Middle frontal gyrus (tissue), 1 donor: ENCODE measurements at regions not wholly inside any gene's neighbourhood (a gene's known extent, or its start where the extent isn't known, plus 50 kb on each side); places are given as distances from the start of the nearest gene placed in this dataset.
A peak's percentile ranks its signal among the peaks of the same experiment; 100 is the strongest.

ENCODE experiments used
- DNase-seq: peaks from one replicate; pipeline ENCODE4 v3.0.0-alpha.2; 2015; ENCODE audit warnings: low spot score; ENCODE audit errors: extremely low spot score

DNA sequence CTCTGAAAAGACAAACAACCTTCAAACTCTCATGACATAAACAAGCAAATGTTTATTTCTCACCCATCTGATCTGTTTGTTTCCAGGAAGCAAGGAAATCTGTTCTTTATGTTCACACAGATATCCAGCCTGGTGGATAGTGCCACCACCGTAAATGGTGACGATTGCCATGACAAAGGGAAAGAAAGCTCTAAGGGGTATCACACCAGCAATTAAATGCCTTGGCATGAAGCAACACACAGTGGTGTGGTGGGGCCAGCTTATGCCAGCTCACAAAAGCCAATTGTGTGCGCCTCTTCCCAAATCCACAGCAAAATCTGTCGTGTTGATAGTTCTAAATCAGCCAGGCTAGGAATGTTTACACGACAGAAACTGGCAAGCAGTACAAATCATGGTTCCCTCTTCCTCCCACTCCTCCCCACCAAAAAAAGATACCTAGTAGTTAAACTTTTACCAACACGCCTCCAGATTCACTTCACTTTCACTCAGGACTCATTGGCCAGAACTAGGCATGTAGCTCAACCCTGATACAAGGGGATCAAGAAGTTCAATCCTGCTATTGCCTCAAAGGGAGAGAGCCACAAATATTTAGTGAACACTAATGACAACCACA lies 189.2 kb upstream of the SLCO3A1 start:
- DNase-seq = peak; percentile 9

DNA sequence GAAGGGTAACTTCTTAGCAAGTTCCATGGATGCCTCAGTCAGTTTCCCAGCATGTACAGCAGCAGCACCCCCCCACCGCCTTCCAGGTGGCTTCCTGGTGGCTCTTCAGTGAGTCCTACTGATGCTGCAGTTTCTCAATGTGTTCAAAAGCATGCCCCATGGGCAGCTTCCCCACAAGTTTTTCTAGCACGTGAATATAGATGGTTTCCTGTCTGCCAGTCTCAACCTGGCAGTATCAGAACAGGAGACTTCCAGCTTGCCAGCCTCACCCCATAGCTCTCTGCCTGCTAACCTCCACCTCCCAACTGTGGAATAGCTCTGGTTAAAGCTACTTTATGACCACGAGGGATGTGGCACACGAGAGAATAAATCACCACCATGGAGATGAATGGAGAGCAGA lies 188.3 kb upstream of the SLCO3A1 start:
- no peak for DNase-seq

DNA sequence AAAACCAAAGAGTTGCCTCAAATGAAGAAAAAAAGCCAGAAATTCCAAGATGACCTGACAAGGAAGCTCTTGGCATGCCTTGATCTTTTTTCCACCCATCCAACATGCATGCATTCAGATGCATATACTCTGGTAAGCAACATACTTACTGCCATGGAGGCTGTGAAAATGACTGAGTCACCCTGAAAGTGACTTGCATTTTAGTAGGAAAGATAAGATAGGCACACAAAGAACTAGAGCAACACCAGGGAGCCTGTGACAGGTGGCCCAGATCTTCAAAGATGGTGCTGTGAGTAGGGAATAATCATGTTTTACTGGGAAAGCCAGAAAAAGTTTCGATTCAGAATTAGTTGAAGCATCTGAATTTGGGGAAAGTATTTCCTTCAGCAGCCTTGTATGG lies 185.1 kb upstream of the SLCO3A1 start:
- DNase-seq = no peak

DNA sequence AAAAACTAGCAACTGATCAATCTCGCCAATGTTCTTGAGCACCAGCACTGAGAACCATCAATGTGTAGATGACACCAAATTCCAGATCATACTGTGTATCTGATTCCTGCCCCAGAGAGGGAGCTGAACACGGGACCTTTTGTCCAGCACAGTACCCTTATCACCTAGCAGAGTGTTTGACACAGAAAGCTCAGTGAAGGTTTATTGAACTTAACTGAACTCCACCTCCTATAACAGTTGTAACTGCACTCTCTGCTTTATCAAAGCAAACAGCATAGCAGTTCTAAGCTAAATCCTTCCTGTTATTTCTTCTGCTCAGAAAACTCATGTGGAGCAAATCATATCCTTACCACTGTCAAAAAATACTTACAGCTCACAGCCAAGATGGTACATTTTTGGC lies 183.4 kb upstream of the SLCO3A1 start:
- no peak for DNase-seq

DNA sequence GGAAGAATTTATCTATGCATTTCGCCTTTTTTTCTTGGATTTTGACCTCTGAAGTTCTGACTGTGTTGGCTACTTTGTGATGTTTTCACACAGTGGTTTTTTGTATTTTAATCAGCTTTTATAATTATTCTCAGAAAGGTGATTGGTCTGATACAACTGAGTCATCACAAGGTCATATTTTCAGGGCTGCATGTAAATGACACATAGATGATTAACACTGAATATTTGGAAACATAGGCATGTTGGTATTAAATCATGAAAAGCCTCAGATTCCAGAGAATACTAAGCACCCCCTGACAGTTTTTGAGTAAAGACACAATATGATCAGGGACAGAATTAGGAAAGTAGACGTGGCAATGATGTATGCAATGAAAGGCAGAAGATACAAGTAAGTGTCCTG lies 175.5 kb upstream of the SLCO3A1 start:
- DNase-seq = no peak

DNA sequence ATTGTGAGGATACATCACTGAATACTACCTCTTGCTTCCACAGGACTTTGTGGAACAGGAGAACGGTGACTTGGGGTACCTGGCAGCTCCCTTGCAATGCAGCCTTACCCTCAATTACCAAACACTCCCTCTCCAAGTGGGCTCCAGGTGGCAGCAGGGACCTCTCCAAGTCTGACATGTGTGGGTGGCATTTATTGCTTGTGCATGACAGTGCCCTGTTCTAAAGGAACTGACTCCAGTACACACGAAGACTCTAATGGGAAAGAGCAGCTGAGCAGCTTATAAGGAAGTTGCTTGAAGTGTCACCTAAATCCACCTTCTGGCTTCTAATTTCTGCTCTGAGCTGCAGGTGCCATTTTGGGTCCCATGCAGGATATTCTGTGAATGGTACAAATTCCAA lies 174.1 kb upstream of the SLCO3A1 start:
- no peak for DNase-seq

DNA sequence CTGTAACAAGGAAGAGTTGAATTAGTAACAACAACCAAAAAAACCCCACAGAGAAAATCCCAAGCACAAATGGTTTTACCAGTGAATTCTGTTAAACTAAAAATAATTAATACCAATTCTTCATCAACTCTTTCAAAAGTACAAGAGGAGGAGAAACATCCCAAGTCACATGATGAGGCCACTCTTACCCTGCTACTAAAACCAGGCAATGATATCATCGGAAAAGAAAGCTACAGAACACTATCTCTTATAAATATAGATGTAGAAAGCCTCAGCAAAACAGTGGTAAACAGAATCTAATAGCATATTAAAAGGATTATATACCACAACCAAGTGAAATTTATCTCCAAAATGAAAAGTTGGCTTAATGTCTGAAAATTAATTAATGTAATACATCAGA lies 168.1 kb upstream of the SLCO3A1 start:
- no peak for DNase-seq

DNA sequence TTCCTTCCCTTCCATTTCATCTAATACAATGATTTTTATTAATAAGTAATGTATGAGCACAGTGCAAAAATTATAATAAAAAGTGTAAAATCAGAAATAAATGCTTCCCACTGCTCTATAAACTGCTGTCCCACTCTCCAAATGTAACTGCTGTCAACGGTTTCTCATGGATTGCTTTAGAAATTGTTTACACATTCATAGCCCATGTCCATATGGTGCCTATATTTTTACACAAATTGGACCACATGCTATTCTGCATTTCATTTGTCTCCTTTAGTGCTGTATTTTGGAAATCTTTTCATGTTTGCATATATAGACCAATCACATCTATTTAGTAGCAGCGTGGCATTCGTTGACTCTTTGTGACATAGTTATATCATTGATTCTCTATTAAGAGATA lies 164.7 kb upstream of the SLCO3A1 start:
- no peak for DNase-seq

DNA sequence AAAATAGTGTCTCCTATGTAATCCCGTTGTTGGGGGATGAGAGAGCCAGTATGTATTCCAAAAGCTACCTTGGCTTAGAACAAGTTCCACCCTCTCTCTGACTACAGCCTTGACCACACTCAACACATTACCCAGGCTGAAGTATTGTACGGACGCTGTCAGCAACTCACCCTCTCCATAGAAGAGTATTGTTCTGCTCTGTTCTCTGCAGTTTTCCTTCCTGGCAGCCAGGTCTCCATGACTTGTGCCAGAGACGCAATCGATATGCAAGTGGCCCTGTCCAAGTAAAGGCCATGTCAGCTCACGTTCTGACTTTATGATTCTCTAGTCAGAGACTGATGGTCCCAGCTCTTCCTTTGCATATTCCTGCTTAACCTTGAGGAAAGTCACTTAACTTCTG lies 164.1 kb upstream of the SLCO3A1 start:
- DNase-seq = no peak

DNA sequence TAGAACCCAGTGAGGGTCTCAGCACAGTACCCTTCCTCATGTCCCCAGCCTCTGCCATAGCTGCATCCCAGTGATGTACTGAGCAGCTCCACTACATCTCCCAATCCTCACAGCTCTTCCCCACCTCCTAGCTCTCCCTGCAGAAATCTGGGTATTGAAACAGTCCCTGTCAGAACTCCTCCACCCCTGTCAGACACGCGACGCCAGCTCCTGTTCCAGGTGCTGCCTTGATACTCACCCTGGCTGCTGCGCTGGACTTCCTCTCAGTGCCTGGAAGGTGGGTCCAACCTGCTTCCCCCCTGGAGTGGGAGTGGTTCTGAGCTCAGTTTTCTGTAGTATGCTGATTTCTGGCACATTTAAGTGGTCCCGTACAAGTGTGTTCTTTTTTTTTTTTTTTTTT lies 160.9 kb upstream of the SLCO3A1 start:
- DNase-seq = no peak

DNA sequence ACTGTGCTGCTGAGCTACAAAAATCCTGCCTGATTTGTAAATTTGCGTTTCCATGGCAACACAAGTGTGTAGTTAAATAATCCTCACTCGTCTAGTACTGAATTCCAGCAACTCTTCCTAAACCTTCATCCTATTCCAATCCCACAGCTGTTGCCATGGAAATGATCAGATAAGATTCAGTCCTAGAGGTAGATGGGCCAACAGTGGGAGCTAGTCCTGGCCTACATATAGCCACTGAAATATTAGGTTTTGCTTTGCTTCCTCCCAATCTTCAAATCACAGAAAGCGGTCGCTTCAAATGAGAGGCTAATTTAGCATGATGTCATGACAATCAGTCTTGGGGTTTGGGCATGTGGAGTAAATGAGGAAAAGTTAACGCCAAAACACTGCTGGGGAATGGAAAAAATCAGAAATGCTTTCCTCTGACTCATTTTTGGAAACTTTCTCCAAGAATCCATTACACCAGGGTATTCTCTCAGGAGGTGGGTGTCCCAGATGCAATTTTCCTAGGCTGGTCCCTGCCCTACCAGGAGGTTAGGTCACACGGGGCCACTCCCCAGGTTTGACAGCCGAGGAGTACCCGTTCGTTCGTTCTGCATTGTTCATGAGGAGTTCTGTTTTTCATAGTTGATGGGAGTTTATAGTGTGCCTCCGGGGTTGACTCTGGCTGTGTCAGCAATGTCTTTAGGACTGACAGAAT lies 159.2 kb upstream of the SLCO3A1 start:
- DNase-seq = peak; percentile 29

DNA sequence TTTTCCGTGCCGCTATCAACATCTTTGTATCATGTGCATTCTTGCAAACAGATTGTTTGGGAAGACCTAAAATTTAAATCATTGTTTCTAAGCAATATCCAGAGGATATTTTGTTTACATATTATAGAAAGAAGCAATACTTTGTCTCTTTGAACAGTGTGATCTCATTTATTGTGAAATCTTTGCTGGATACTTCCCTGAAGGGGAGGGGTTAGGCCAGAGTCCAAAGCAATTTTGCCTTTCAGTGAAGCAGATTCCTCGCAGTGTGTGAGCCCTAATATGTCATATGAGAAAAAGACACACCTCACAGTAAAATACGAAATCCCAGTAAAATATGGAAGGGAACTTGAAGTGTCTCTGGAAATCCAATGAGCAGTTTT lies 158.7 kb upstream of the SLCO3A1 start:
- no peak for DNase-seq

DNA sequence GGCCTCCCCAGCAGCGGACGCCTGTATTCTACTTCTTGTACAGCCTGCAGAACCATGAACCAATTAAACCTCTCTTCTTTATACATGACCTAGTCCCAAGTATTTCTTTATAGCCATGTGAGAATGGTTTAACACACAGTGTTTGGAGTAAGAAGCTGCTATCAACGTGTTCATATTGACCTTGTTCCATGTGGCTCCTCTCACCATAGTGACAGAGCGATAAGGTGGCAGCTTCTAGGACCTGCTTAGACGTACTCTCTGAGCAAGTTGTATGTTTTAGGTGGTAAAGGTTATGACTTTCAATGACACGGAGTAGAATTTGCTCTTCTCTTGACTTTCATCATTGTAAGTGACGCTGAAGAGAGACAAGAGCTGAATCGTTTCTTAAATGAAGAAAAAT lies 157.7 kb upstream of the SLCO3A1 start:
- no peak for DNase-seq

DNA sequence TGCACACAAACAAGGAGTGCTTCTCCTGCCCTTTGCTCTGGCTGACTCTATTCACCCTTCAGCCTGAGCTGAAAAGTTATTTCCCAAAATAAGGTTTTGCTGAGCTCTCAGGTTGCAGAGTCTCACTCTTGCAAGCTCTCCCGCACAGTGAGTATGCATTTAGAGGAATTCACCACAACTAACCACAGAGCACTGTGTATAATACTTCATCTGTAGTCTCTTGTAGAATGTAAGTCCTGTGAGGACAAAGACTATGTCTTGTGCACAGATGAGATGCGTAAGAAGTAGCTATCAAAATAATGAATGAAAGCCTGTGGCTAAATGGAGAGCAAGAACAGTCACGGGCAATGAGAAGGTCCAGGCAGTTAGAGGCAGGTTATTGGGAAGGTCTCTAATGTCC lies 156.5 kb upstream of the SLCO3A1 start:
- DNase-seq = no peak

DNA sequence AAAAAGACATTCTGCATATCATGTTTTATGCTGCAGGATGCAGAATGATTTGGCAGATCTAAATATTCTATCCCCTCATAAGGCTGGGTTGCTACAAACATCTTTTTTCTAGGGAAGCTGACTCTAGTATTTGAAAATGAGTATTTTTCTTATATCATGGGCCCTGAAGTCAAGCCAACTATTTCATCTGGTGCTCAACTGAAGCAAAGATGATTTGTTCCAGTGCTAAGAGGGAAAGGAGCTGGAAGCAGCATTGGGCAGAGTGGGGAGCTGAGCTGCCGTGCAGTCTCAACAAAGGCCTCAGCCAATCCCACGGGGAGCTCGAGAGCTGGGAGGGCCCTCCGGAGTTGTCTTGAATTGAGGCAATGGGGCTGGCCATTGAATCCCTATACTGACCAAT lies 155.3 kb upstream of the SLCO3A1 start:
- no peak for DNase-seq

DNA sequence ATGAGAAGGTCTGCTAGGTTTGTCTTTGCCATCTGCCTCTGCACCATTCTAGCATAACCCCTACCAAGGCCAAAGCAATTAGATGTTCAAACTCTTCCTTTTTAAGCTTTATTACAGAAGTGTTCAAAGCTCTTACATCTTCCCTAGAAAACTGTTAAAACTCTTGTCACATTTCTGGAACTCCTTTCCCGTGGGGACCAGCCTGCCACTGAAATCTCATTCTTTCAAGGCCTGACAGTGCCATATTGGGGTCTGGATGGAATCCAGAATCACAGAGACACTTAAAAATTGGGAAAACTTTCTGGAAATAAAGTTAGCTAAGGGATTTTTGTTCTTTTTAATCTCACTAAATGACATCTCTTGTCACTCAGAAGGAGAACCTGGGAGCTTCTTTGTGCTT lies 153.8 kb upstream of the SLCO3A1 start:
- DNase-seq = no peak

DNA sequence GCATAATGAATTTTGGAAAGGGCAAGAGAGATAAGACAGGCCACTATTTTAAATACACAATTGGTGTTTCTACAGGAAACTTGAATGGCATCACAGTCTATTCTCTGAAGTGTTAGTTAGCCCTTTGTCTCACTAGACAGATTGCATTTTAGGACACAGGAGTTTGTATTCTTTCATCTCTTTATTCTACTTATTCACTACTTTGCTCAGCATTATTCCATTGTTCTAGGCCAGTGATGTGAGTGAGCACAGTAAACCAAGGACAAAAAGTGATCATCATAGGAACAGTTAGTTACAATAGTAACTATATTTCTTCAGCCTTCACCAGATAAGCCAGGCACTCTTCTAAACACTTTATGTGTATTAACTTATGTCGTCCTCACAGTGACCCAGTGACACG lies 150.2 kb upstream of the SLCO3A1 start:
- DNase-seq = no peak

DNA sequence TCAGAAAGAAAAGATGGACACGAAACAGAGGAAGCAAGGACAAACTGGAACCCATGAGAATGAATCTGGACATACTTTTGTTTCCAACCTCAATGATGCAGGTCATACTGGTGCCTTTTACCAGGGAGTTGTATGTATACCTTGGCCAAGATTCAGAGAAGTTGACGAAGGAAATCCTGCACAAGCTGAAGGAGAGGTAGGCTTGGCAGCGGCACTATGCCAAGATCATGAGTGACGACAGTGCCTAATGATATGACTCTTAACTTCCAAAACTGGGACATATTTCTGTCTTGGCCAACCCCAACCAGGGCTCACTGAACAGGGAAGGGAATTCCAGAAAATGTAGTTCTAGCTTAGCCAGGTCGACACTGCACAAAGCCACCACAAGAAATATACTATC lies 149.2 kb upstream of the SLCO3A1 start:
- DNase-seq = no peak

DNA sequence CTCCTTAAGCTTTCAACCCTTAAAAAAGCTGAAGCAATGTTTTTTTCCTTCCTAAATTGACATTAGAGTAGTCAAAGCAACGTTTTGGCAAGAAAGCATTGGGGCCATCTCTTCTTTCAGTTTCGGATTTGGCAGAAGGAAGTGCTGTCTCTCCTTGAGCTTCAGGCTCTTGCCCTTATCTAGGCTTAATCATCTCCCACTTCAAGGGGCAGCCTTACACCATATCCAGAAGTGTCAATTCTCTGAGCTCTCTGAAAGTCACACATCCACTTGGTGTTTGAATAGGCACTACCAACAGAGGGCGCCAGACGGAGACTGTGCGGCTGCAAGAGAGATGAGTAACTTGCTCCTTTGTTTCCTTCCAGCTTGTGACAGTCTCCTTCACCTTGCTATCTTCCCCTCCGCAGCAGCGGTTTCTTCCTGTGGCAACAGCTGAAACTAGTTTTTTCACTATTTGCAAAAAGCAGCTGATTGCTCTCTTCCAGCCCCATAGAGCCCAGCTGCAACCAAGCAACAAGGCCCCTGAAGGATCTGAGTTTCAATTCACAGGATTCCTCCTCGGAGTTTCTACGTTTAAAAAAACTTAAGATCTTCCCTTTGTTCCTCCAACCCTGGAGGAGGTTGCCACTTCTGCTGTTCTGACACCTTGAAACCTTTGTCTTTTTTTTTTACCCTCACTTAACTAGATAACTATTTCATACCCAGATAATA lies 147.0 kb upstream of the SLCO3A1 start:
- peak; percentile 15 for DNase-seq

DNA sequence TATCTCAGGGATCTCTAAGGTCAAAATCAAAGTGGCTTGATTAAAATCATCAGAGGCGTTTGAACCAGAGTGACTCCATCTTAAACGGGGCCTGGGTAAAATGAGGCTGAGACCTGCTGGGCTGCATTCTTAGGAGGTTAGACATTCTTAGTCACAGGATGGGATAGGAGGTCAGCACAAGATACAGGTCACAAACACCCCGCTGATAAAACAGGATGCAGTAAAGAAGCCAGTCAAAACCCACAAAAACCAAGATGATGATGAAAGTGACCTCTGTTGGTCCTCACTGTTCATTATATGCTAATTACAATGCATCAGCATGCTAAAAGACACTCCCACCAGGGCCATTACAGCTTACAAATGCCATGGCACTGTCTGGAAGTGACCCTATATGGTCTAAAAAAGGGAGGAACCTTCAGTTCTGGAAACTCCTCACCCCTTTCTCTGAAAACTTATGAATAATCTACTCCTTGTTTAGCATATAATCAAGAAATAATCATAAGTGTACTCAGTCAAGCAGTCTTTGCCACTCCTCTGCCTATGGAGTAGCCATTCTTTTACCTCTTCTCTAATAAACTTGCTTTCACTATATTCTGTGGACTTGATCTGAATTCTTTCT lies 143.3 kb upstream of the SLCO3A1 start:
- no peak for DNase-seq

DNA sequence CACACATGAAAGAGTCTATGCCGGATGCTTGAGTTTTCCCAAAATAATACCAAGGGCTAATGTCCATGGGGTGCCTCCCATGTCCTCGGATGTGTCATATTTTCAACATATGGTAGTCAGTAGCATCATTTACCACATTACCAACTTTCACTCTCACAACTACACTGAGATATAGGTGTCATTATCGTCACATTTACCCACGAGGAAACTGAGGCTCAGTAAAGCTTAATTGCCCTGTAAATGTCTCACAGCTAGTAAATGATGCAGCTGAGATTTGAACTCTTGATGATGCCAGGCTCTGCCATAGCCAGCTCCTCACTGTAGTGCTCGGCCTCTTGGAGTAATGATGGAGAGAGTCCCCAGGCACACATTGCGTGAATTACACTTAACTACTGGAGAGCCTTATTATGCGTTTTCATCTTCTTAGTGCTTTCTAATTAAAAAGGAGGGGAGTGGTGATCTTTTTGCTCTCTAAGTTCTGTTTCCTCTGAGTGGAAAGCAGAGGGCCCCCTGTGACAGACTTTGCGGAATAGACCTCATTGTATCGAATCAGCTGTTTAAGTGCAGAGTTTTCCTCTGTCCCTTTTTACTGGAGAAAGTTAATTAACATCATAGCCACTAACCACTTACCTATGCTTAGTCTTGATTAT lies 142.0 kb upstream of the SLCO3A1 start:
- DNase-seq = no peak

DNA sequence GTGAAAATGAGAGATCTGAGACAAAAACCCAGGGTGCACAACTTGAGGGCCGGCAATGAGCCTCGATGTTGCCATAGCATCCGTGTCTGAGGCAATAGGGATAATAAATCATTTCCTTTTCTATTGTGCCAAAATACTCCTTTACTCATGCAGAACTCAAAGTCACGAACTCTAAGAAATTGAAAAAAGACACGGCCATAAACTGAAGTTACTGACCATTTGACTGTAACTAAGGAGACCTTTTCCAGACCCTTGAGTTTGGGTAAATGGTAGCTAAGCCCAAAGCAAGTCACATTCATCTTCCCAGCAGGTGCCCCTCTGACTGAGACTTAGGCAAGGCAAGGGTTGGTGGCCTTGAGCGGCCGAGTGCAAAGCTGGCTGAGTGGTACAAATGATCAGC lies 141.2 kb upstream of the SLCO3A1 start:
- DNase-seq = no peak
